Ovary (tissue), 7 donors: ENCODE measurements at regions not wholly inside any gene's neighbourhood (a gene's known extent, or its start where the extent isn't known, plus 50 kb on each side); places are given as distances from the start of the nearest gene placed in this dataset.

ENCODE experiments used
- DNase-seq, 5 donors: peaks; one replicate each; pipeline ENCODE4 v3.0.0-alpha.2; 2019 to 2020
- H3K27ac ChIP-seq, 2 donors: fragments of 200-600 bp; one replicate each; pipeline versions ENCODE4 v1.5.1 to v1.8.0; 2019 to 2022
- H3K27me3 ChIP-seq: fragments of 200-600 bp; one replicate; pipeline ENCODE4 v1.8.0; 2022
- H3K36me3 ChIP-seq: fragments of 200-600 bp; sonication (generic); one replicate; pipeline ENCODE4 v1.5.1; 2019
- H3K4me1 ChIP-seq: one replicate; pipeline ENCODE4 v1.8.1; 2013; ENCODE audit warnings: mild to moderate bottlenecking, moderate library complexity; ENCODE audit not compliant: insufficient read depth
- H3K4me3 ChIP-seq: fragments of 200-600 bp; sonication (generic); one replicate; pipeline ENCODE4 v1.5.1; 2017
- H3K9me3 ChIP-seq, 2 donors: fragments of 200-600 bp in 1 of 2; sonication (generic) in 1 of 2; one replicate each; pipeline versions ENCODE4 v1.5.1 to v1.8.1; 2013 to 2019; ENCODE audit warnings: mild to moderate bottlenecking in 1 of 2, moderate library complexity in 1 of 2
- CTCF ChIP-seq, 3 donors: fragments of 450-650 bp in 2 of 3; fragments of 200-600 bp in 1 of 3; IDR thresholded peaks; one replicate each; pipeline versions ENCODE4 v1.5.1 to v1.8.0; 2016 to 2022; ENCODE audit warnings: antibody characterized with exemption in 3 of 3, mild to moderate bottlenecking in 1 of 3
- EP300 ChIP-seq: sonication (generic); formaldehyde crosslinking; IDR thresholded peaks from one replicate; pipeline ENCODE4 v1.6.1; 2017; ENCODE audit warnings: antibody characterized with exemption
- POLR2A ChIP-seq: fragments of 450-650 bp; IDR thresholded peaks from one replicate; pipeline ENCODE4 v1.6.1; 2017; ENCODE audit warnings: antibody characterized with exemption, mild to moderate bottlenecking, moderate library complexity
- WGBS, 3 donors: extraction: QIAGEN DNeasy Blood & Tissue Kit in 1 of 3; methylation state at CpG; one replicate each; pipeline versions ENCODE4 v1.1.5 to v1.1.7; 2013 to 2017; 5-methylcytosine and 5-hydroxymethylcytosine counted together
- intact Hi-C, 4 donors: fragments of 100-400 bp; cut with DNase I; formaldehyde crosslinking; loops; one replicate each; pipeline versions ENCODE4 v1.11.0 to v1.15.1; 2022 to 2023
- donor health status: DM: no; HTN: no; CAD: no; lungs with moderate emphysema.
- donor health status: DM: no; HTN: no; CAD: no.
- donor health status: Bipolar disorder and iron deficiency.
- donor health status: DM: no; HTN: no; CAD: no.
- donor health status: DM: yes; HTN: yes; CAD: no.

- TF ChIP-seq CTCF (IDR thresholded peaks at IDR 0.05) (no peak), POLR2A (no peak), EP300 (no peak)
- no peaks in the 10 kb centered on the region for H3K36me3 ChIP-seq
- no peaks in the 10 kb centered on the region for H3K27me3 ChIP-seq
- intact Hi-C loops = no loop called here
- no peak overlapping the region for H3K4me3 ChIP-seq
- 65 to 79% (median 66%) methylated on average over 4 of the region's 4 CpGs for WGBS, 3 donors
- DNase-seq = no peak
- H3K27ac ChIP-seq = no peak overlapping the region
- H3K9me3 ChIP-seq = no peaks in the 10 kb centered on the region
- no peaks in the 10 kb centered on the region for H3K4me1 ChIP-seq
Observed at GRCh38 chr2:37549598-37549997, 121.8 kb downstream of the CDC42EP3 start.

GRCh38 chr2:37550190-37550589 lies 121.3 kb downstream of the CDC42EP3 start:
- Histone ChIP-seq H3K27me3 (no peaks in the 10 kb centered on the region), H3K4me3 (no peak overlapping the region), H3K4me1 (no peaks in the 10 kb centered on the region), H3K36me3 (no peaks in the 10 kb centered on the region), H3K9me3 (no peaks in the 10 kb centered on the region), H3K27ac (no peak overlapping the region)
- TF ChIP-seq EP300 (no peak), CTCF (IDR thresholded peaks at IDR 0.05) (no peak), POLR2A (no peak)
- no peak for DNase-seq
- intact Hi-C loops = no loop called here

GRCh38 chr2:37551783-37552182 lies 119.7 kb downstream of the CDC42EP3 start:
- Histone ChIP-seq H3K36me3 (no peaks in the 10 kb centered on the region), H3K4me1 (no peaks in the 10 kb centered on the region)

GRCh38 chr2:37552339-37552738 lies 119.1 kb downstream of the CDC42EP3 start:
- no peak overlapping the region for H3K27ac ChIP-seq
- DNase-seq = no peak
- intact Hi-C loops = no loop called here
- H3K4me1 ChIP-seq = no peaks in the 10 kb centered on the region
- no peaks in the 10 kb centered on the region for H3K9me3 ChIP-seq
- no peak for TF ChIP-seq EP300
- H3K4me3 ChIP-seq = no peak overlapping the region
- WGBS, 3 donors = 90 to 95% (median 93%) methylated on average over 2 of the region's 2 CpGs
- no peaks in the 10 kb centered on the region for H3K27me3 ChIP-seq
- no peaks in the 10 kb centered on the region for H3K36me3 ChIP-seq

More at GRCh38 chr2:37551783-37552182, 119.7 kb downstream of the CDC42EP3 start:
- Histone ChIP-seq H3K27me3 (no peaks in the 10 kb centered on the region), H3K9me3 (no peaks in the 10 kb centered on the region), H3K27ac (no peak overlapping the region), H3K4me3 (no peak overlapping the region)
- 77 to 91% (median 86%) methylated on average over 3 of the region's 3 CpGs for WGBS, 3 donors
- intact Hi-C loops = no loop called here
- no peak for DNase-seq
- TF ChIP-seq POLR2A = no peak
- TF ChIP-seq EP300 = no peak
- no peak for TF ChIP-seq CTCF (IDR thresholded peaks at IDR 0.05)

GRCh38 chr2:37553411-37554154 lies 117.9 kb downstream of the CDC42EP3 start:
- H3K4me1 ChIP-seq = no peaks in the 10 kb centered on the region
- H3K9me3 ChIP-seq = no peaks in the 10 kb centered on the region
- H3K27ac ChIP-seq = no peak overlapping the region
- no peak overlapping the region for H3K4me3 ChIP-seq
- 81 to 85% (median 83%) methylated on average over 5 of the region's 5 CpGs for WGBS, 3 donors
- TF ChIP-seq CTCF (IDR thresholded peaks at IDR 0.05) (no peak), POLR2A (no peak)
- no peak for DNase-seq
- no peaks in the 10 kb centered on the region for H3K27me3 ChIP-seq
- intact Hi-C loops = no loop called here
- no peaks in the 10 kb centered on the region for H3K36me3 ChIP-seq
